Stimulated activated CD4-positive, alpha-beta T cell treated with anti-CD3 and anti-CD28 coated beads, Interleukin-1b, Interleukin-23, amount 100 ng/mL, for 4 hours (primary cell): ENCODE measurements at regions not wholly inside any gene's neighbourhood (a gene's known extent, or its start where the extent isn't known, plus 50 kb on each side); places are given as distances from the start of the nearest gene placed in this dataset.

Experiments
- DNase-seq, 2 donors: peaks; one replicate each; pipeline ENCODE4 v3.0.0-alpha.2; 2020; ENCODE audit warnings: low read depth in 2 of 2

DNA sequence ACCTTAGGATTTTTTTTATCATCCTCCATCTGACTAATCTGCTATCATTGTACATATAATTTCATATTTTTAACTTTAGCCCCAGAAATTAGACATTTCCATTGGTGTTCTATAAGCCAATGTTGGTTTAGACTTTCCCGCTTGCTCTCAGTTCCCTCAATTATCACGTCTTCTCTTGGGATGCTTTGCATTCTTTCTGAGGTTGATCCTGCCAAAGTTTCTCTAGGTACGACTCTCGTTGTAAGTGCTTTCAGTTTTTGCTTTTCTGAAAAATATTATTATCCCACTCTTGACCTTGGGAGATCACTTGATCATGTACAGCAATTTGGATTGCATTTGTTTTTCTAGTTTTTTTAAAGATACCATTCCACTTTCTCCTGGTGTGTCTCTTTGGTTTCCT is 270.2 kb downstream of the IRS2 start:
- no peak for DNase-seq

DNA sequence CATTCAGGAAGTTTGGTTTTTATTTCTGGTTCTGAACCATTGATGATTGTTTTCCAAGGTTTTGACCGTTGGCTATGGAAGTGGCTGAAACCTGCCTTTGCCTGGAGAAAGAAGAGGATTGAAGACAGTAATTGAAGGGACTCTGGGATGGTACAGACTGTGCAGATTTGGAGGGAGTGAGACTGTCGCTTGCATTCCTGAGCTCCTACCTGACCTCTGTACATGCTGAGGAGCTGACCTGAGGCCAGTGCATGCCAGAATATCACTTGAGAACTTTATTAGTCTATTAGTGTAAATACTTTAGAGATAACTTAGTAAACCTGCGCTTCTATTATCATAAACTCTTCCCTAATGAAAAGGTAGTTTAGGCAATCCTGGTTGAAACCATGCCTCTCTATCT is 276.4 kb downstream of the IRS2 start:
- DNase-seq: no peak

DNA sequence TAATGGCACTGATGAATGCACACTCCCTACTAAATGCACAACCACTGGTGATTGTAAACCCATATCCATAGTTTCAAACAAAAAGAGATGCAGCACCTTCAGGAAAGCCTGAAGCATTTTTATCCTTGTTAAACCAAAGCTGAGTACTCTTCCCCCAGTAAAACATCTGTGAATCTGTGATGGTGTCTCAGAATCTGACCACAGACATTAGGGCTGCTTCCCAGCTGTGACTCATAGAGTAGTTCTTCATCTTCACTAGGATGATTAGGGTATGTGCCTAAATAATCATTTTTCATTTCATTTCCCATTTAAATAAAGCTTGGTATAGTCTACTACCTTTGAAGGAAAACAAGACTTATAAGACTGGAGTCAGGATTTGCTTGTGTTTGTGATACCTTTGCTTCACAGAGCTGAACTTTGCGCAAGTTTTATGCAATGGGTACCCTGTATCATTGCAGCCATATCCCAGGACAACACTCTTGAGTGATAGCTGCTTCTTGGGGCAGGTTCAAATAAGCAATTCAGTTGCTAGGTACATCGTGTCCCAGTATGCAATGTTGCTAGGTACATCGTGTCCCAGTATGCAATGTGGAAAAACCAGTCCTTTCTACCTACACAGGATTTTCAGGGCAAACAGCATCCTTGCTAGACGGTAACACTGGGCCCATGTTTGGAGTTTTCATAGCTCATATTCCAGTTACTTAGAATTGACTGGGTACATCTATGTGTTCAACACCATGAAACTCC is 277.1 kb downstream of the IRS2 start:
- no peak for DNase-seq

DNA sequence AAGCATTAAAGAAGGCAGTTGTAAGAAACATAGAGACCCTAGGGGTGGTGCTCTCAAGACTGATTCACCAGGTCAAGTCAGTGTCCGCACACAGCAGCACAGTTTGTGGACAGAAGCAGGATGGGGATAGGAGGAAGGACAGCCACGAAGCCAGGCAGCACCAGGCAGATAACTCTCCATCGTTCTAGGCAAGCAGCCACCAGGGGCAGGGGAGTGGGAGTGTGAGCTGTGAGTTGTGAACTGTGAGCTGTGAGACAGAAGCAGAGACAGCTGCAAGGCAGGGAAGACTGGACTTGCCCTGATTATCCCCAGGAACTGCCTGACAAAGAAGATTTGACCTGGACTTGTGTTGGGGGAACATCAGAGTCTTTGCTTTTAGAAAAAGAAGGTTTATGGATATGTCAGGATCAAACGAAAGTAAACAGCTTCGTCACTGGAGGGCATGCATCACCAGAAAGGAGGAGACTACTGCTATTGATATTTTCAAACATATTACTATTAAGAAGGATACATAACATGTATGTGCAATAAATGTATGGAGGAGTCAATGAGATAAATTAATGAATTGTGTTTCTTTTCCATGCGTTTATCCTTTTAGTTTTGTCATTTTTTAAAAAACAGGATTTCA is 286.1 kb downstream of the IRS2 start:
- no peak for DNase-seq

DNA sequence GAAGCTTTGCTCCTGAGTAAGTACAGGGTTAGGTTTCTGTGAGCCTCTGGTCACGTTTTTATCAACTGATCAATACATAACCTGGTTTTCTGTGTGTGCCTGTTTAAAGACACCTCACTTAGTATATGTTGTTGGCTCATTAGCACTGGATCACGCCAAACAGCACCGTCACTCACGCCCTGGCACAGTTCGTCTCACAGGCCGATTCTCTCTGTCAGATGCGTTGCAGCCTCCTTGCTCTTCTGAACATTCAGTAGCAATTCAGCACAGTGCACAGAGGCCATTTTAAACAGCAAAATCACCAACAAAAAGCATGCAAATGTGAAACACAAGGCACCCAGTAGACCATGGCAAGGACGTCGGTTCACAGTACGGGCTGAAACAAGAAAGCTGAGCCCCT is 288.5 kb downstream of the IRS2 start:
- DNase-seq: no peak

DNA sequence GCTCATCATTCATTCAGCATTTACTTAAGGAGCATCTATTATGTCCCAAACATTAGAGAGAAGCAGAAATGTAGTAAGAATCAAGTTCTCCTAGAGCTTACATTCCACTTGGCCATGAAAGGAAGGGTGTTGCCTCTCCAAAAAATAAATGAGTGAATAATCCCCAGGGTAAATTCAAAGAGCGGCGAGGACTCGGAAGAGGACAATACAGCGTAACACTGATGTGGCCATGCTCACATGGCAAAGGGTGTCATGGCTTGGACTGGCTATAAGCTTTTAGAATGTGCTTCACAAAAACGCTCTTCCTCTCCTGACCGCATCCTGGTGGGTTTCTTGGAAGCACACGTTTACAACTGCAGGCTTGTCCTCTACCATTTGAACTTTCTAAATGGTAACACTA is 290.2 kb downstream of the IRS2 start:
- DNase-seq: no peak

DNA sequence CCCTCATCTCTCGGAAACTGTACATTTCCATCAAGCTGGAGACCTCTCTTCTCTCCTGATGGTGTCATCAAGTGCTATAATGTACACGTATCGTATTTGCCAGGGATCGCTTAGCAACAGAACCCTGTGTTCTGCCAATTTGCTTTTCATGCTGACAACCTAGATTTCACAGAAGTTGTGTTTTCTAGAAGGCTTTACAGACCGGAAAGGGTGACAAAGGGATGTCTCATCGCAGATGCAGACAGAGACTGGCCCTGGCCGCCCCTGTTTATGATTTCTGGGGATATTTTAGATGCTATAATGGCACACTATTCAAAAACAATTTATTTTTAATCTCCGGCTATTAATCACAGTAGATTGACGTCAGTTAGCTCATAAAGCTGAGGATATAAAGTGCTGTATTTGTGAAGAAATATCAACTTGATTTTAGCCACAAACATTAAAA is 291.4 kb downstream of the IRS2 start:
- no peak for DNase-seq

DNA sequence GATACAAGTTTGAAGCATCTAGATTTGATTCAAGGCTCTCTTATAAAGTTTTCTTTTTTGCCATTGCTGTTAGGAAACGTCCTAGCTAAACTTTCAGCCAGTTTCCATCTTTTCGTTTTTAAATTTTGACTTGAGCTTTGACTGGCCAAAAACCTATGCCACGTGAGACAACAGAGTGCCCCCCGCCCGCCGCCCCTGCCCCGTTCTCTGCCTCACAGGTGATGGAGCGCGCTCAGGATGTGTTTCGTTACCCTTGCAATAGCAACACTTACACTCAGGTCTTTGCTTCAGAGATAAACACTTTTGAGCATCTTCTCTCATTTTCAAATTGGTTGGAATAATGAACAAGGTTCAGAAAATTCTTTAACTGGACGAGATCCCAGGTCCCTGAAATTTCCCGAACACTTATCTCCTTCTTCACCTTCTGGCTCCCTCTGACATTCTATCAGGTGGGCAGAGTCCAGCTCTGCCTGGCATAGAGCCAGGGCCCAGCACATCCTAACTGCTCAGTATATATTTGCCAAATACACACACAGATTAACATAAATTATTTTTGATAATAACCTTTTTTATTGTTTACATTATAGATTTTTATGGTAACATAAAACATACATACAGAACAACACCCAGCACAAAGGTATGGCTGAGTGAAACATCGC is 301.1 kb downstream of the IRS2 start:
- DNase-seq: no peak

DNA sequence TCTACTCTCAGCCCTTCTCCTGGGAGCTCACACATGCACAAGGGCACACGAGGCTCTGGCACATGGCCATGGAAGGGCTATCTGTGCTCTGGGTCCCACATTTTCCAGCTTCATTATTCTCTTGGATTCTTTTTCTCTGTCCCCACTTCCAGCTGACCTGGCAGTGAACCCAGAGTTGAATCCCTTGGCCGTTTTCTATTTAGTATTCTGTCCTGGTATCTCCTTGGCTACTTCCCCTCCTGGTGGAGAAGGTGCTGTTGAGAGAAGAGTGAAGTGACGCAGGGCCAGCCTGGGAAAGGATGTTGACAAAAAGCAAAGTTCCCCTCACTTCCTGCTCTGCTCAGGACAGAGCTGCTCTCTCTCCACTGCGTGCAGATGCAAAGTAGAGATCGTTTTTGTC is 303.1 kb downstream of the IRS2 start:
- DNase-seq: no peak

DNA sequence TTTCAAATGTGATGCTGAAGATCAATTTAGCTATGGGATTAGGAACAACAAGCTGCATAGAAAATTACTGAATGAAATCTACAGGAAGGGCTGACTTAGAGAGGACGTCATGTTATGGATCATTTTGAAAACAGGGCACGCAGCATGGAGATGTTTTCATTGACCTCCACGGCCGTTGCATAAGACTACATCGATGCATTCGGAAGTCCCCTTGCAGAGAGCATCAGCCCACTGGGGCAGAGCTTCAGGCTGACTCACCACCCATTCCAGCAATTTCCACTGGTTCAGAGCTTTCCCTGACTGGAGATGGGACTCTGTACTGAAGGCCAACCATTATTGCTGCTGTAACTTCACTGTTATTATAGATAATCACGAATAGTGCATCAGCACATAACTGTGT is 305.3 kb downstream of the IRS2 start:
- DNase-seq: no peak

DNA sequence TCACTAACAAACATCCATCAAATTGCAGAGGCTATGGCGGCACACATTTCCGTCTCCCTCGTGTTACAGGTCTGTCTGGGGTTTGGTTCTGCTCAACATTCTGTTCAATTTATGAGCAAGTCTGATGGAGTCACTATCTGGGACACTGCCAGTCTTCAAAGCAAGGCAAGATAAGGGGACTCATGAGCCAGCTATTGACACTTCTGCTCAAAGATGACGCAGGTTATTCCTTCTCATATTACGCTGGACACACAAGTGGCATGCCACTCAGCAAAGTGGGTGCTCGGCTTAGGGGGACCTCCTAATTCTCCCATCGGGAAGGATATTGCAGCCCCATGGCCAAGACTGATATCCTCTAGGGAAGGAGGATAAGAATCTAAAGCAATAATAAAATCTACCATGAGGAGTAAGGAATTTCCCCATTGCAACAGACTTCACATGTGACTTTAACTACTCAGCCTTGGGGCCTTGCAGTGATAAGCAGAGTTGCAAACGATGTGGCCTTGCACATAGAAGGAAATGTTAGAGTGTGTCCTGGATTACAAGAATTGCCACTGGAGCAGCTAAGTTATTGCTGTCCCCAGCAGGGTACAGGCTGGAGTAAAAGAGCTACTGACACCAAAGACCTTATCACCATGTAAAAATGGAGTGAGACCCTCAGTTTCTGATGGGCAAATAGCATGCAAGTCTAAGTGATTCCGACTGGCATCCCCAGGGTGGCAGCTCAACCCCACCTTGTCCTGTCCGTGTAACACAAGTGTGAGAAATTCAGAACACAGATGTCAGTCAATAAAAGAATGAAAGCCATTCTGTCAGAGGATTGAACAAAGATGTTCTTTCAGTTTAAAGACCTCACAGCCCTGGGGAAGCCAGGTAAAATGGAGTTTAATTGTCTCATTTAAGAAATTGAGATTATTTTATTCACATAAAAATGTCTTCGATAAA is 306.1 kb downstream of the IRS2 start:
- no peak for DNase-seq

DNA sequence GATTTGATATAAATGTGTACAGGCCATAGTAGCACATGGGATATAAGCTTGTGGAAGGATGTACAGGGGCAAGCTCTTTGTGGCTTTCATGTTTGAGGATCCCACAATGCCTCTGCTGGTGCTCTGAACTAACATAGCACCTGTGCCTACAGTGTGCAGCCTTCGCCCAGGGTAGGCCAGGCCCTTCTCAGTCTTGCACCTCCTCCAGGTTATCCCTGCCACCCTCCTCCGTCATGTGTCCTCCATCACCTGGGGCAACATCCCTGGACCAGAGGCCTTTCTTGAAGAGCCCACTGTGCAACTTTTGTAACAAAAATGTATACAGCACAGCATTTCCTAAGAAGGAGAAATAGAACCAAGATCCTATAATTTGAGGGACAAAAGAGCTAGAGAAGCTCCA is 306.8 kb downstream of the IRS2 start:
- DNase-seq: no peak

DNA sequence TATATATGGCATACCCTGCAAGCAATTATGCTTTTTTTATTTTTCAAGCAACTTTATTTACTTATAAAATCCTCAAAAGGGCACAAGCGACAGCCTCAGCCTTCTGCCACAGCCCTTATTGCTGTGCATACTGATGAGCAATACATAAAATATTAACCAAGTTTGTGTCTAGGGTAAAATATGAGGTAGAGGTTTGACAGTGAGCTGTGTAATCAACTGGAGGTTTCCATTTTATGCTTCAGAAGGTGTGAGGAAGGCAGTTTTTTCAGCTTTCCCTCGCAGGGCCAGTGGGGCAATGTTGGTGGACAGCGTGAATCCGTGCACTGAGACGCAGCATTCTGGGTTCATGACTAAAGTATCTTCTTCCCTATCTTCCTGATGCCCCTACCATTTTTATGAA is 310.4 kb downstream of the IRS2 start:
- no peak for DNase-seq

DNA sequence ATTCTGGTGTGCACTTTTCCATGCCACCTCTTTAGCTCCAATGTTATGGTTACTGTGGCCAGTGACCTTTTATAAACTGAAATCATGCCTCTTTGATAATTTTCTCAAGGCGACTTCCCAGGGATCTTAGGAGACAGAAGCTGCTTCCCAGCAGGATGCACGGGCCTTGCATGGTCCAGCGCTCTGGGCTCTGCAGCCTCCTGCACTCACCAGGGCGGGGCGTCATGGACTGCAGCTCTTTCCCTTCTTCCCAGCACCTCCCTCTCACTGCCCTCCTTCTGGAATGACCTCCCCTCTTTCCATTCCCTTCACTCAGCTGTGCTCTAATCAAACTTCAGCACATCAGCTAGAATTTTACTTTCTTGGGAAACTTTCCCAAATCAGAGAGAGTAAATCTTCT is 318.3 kb downstream of the IRS2 start:
- no peak for DNase-seq

DNA sequence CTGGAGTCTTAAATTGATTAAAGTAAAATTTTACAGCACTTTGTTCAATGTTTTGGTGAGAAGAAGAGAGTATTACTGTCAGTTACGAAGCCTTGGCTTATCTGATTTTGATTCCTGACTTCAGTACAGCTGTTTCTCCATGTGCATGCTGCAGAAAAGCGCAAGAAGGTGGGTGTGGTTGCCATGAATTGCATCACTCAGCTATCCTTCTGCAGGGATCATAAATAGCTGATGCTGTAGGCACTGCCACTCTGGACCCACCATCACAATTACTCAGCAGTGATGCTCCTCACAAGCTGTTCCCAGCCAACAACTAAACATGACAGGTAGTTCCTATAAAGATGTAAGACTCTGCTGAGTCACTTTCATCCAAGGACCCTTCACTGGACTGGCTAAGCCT is 321.2 kb downstream of the IRS2 start:
- DNase-seq: no peak

DNA sequence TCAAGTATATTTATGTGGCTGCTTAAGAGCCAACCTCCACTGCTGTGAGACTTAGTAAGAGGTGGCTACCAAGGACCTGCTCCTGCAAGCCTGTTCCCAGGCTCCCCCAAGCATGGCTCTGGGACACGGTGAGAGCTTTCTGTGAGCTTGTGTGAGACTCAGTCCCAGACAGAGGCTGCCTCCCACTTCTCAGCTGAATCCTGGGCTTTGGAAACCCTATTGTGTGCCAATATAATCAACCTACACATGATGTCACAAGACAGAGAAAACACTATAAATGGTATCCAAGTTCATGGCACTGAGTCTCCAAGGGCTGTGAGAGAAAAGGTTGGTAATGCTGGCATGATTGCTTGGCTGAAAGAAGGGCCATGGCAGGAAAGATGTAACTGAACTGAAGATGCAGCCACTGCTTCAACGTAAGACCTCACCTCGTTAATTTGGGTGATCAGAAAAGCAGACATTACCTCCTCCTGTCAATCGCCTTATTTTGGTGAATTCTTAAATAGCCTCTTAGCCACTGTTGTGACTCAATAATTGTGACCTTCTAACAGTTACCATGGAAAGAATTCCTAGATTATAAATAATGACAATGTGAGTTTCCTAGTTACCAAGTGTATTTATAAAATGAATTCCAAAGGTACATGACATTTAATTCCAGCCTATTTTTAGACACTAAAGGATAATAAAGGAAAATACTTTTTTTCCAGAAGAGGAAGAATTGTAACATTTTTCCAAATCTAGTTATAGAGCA is 332.0 kb downstream of the IRS2 start:
- no peak for DNase-seq

DNA sequence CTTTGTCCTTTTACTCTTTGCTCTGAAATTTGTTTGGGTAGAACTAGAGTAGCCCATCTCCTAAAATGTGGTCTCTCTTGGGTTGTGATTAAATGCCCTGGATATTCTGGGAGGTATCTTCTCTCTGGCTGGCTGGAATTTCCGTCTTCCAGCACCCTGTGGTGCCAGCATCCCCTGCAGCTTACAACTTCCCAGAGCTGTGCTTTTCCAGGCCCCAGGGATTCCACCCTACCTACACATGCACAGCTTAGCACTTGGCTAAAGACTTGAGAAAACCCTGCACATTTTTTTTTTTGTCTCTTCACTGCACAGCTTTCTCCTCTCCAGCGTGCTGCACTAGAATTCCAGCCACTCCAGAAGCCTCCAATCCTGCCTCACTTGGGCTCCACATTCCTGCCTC is 334.7 kb downstream of the IRS2 start:
- no peak for DNase-seq

DNA sequence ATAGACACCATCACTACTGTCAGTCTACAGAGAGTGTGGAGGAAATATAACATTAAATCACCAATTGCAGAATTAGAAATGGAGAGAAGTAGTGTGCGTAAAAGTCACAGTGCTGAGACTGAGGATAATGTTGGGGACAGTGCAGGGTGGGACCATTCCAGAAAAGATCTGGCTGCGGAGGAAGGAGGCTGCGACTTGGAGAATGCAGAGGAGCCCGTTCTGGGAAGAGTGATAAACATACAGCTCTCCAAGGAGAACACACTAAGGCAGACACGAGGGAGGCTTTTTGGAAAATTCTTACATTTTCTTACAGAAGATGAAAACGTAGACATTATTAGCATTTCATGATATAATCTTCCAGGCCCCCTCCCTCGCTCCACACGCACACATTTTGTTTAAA is 337.8 kb downstream of the IRS2 start:
- no peak for DNase-seq

DNA sequence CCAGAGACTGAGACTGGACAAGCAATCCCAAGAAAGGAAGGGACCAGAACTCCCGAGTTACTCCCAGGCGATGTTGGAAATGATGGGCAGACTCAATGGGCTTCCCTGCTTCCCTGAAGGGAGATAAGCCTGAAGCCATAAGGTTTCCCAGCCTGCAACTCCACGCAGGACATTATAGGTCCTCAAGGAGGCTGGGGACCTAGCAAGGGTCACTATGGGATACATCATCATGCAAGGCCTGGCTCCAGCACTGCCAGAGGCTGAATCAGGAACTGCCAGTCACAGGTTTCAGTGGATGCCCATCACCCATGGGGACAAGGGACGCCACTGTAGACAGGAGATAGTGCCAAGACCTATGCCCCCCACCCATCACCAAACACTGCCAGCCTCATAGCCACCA is 338.7 kb downstream of the IRS2 start:
- DNase-seq: no peak

DNA sequence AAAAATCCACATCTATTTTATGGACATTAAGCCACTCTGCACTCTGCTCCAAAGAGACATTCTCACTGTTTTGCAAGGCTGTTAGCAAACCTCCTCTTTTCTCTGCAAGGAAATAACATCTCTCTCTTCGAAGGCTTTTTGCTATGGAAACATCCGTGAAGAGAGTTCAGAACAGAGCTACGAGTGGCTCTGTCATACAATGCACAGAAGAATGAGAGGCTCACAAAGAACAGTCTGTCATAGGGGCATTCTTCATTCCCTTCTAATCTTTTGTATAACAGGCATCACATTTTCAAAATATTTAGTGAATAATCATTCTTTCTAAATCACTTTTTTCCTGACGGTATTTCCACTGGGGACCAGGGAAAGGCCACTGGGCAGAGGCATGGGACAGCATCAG is 346.1 kb downstream of the IRS2 start:
- no peak for DNase-seq

DNA sequence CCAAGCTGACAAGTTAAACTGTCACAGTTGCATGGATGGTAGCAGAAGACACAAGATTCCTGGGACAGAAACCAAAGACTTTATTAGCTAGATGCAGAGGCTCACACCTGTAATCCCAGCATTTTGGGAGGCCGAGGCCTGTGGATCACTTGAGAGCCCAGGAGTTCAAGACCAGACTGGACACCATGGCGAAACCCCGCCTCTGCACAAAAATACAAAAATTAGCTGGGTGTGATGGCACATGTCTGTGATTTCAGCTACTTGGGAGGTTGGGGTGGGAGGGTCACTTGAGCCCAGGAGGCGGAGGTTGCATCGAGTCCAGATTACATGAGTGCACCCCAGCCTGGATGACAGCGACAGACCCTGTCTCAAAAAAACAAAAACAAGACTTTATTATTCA is 346.6 kb downstream of the IRS2 start:
- DNase-seq: no peak
